GM03348 (cell line): ENCODE measurements at regions not wholly inside any gene's neighbourhood (a gene's known extent, or its start where the extent isn't known, plus 50 kb on each side); places are given as distances from the start of the nearest gene placed in this dataset.

ENCODE experiments used
- DNase-seq: peaks from one replicate; pipeline ENCODE4 v3.0.0; 2012; ENCODE audit warnings: low spot score

DNA sequence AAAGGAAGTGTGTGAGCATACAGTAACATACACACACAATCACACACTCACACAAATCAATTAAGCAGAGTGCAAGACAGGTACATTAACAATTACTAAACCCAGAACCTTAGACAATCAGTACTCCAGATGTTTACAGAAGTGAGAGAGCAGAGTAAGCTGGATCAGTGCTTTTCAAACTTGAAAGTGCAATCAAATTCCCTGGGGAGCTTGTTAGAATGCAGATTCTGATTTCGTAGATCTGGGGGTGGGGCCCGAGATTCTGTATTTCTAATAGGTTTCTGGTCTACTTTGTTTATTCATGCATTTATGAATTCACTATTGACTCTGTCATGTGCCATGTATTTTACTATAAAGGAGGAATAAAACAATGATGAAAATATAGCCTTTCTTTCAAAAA, 179.6 kb upstream of the PHYHIPL start:
- DNase-seq, result no peak

- peak; percentile 6 for DNase-seq
Measured at GRCh38 chr10:58998924-58999713, 177.3 kb upstream of the PHYHIPL start.

GRCh38 chr10:59000162-59000825, 176.1 kb upstream of the PHYHIPL start:
- no peak for DNase-seq

GRCh38 chr10:59002011-59002410, 174.4 kb upstream of the PHYHIPL start:
- no peak for DNase-seq

DNA sequence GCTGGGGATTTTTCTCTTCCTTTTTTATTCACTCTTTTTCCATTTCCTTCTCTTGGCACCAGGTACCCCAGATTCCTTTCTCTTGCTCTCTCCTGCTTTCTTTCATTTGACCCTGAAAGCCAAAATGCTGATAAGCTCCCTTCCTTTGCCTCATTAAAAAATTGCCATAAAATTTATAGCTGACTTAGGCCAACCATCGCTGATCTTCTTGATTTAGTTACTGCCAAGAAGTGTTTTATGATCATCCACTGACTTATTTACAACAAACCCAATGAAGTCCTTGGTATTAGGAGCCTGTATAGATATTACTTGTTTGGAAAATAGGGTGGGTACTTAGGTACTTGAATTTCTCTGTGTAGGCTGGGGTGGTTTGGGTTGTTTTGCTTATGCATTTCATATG, 173.2 kb upstream of the PHYHIPL start:
- no peak for DNase-seq

GRCh38 chr10:59004392-59004791, 172.1 kb upstream of the PHYHIPL start:
- no peak for DNase-seq

DNA sequence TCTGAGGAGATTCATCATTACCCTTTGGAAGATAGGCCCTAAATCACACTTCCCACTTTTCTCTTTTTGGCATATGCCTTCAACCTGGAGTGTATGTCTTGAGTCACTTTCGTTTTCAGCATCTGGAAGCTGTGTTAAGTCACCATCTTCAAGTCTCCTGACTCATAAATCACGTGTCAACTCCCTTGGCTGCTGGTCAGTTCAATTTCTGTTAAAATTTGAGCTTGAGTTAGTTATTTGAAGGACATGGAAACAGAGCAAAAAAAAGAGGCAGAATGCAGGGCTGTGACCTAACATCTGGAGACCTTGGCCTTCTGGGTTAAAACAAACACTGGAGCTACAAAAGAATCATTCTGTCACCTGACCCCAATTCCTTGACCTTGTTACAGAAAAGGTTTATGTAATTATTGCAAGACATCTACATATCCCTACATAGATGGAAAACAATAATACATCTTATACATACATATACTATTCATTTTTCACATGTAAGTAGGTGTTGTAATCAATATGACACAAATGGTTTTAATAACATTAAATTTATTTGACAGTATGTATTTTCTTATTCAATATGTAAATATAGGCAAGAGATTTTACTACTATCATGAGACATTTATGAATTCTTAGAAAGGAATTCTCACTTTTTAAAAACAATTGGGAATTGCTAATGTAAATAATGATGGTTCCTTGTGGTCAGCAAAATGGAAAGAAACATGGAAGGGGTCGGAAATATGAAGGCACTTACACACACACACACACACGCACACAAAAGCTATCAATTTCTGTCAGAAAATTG, 169.7 kb upstream of the PHYHIPL start:
- peak; percentile 62 for DNase-seq

- DNase-seq, result no peak
Measured at GRCh38 chr10:59007307-59008025, 169.0 kb upstream of the PHYHIPL start.

DNA sequence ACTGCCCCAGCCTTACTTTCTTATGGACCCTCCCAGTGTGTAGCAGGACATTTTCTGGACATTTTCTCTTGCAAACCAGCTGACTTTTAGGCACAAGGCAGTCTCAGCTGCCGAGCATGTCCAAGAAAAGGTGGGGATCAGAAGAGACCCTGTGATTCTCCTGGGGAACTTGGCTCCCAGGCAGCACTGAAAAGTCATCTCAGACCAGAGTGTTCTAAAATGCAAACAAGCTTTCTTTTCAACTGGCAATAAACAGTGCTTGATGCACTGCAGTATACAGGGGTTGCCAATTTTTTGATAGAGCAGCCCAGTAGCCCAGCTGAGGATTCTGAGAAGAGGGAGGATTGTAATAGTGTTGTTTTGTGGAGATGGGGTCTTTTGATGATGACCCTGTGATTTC, 168.0 kb upstream of the PHYHIPL start:
- no peak for DNase-seq

- DNase-seq, result no peak
Measured at GRCh38 chr10:59011972-59012632, 164.3 kb upstream of the PHYHIPL start.

DNA sequence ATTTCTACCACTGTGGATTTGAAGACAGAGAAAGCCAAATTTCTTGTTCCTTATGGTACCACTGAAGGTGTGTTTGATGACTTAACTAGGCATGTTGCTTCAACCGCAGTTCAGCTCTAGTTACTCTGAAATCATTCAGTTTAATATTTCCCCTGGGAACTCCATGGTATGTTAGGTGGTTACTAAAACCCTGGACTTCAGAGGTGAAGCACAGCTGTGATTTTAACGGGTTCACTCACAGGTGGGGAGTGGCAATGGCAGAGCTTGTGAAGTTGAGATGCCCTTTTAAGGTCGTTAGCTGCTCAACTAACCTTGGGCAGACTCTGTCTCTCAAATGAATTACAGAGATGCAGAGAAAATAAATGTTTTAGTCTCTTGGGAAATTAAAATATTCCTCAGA, 163.6 kb upstream of the PHYHIPL start:
- no peak for DNase-seq

DNA sequence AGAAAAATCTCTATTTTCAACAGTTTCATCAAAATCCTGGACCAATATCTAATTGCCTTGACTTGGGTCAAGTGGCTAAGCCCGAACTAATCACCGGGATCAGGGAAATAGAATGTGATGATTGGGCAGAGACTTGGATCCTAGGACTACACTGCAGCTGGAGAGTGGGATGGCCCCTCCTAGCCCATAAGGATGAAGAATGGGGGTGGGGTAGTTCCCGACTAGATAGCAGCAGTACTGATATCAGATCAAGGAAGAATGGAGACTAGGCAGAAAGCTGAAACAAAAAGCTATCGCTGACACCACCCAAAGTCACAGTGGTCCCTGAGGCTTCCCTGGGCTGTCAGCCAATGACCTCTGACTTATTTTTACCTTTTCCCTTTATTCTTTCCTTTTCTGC, 160.4 kb upstream of the PHYHIPL start:
- DNase-seq, result no peak

- no peak for DNase-seq
Measured at GRCh38 chr10:59018977-59019376, 157.5 kb upstream of the PHYHIPL start.

DNA sequence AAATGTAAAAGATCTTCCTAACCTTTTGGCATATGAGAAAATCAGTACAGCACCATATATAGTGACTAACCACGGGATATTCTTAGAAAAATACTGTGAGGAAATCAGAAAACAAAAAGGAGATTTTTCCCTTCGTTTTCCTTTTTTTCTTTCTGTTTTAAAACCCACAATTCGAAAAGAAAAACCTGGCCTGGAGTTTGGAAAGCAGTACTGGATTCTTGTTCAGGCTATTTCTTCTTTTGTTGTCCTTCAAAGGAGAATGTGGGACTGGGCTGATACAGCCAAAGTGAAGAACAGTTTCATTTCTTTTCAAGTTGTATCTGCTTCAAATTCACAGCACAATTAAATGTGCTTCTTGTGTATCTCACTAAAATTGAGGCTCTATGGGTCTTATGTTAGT, 156.8 kb upstream of the PHYHIPL start:
- DNase-seq, result peak; percentile 6

DNA sequence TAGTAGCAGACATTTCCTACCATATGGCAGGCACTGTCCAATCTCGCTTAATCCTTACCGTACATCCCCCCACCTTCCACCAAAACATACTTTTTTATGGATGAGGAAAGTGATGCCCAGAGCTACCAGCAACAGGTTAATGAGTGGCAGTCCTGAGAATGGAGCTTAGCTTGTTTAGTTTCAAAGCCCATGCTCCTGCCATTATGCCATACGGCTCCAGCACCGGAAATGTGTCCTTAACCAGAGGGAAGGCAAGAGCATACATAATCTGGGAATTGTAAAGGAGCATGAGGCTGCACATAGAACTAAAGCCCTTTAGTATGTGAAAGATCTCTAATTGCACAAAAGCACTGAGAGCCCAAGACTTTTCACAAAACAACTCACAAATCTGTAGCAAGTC, 155.9 kb upstream of the PHYHIPL start:
- no peak for DNase-seq

- DNase-seq, result no peak
Measured at GRCh38 chr10:59025981-59026765, 150.3 kb upstream of the PHYHIPL start.

- DNase-seq, result peak; percentile 10
Measured at GRCh38 chr10:59027975-59028655, 148.3 kb upstream of the PHYHIPL start.

GRCh38 chr10:59033622-59034021, 142.8 kb upstream of the PHYHIPL start:
- no peak for DNase-seq

GRCh38 chr10:59036311-59037017, 140.0 kb upstream of the PHYHIPL start:
- no peak for DNase-seq

DNA sequence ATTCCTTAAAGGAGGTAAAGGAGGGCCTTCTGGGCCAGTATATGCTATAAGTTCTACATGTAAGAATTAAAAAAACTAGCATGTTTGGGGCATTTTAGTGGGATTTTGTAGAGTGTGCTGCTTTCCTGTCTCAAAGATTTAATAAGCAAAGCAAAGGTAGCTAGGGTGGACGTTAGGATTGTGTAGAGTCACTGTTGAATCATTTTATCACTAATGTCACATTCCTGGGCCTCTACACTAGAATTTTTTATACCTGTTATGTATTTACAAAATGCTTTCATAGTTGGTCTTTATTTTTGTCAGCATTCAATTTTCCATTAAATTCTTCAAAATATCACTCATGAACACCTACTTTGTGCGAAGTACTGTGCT, 139.4 kb upstream of the PHYHIPL start:
- no peak for DNase-seq
